Small intestine (tissue), 7 donors: ENCODE measurements at regions not wholly inside any gene's neighbourhood (a gene's known extent, or its start where the extent isn't known, plus 50 kb on each side); places are given as distances from the start of the nearest gene placed in this dataset.

Source experiments
- DNase-seq, 2 donors: peaks; one replicate each; pipeline versions ENCODE4 v3.0.0 to v3.0.0-alpha.2; 2013
- FAIRE-seq: peaks from 2 replicates; lab custom pipeline; 2012; peaks lifted over from hg19 to GRCh38; lab: Jason Lieb, UNC
- H3K27ac ChIP-seq, 3 donors: one replicate each; pipeline ENCODE4 v1.5.1; 2013; ENCODE audit warnings: low read length in 2 of 3, mild to moderate bottlenecking in 2 of 3, control low read depth in 1 of 3, inconsistent platforms in 1 of 3, low read depth in 1 of 3, moderate library complexity in 1 of 3
- H3K27me3 ChIP-seq, 3 donors: one replicate each; pipeline ENCODE4 v1.6.1; 2013; ENCODE audit warnings: low read length in 3 of 3, inconsistent platforms in 1 of 3; ENCODE audit not compliant: control insufficient read depth in 3 of 3, insufficient read depth in 3 of 3
- H3K36me3 ChIP-seq, 3 donors: one replicate each; pipeline ENCODE4 v1.6.1; 2013; ENCODE audit warnings: low read length in 3 of 3, inconsistent platforms in 1 of 3, low read depth in 1 of 3, mild to moderate bottlenecking in 1 of 3, moderate library complexity in 1 of 3; ENCODE audit not compliant: control insufficient read depth in 3 of 3, insufficient read depth in 2 of 3
- H3K4me1 ChIP-seq, 3 donors: one replicate each; pipeline ENCODE4 v1.6.1; 2013; ENCODE audit warnings: low read length in 2 of 3, inconsistent platforms in 1 of 3, low read depth in 1 of 3, mild to moderate bottlenecking in 1 of 3, moderate library complexity in 1 of 3; ENCODE audit not compliant: control insufficient read depth in 3 of 3, insufficient read depth in 2 of 3
- H3K4me3 ChIP-seq, 3 donors: one replicate each; pipeline ENCODE4 v1.5.1; 2013; ENCODE audit warnings: low read length in 3 of 3, control low read depth in 1 of 3, inconsistent platforms in 1 of 3, low read depth in 1 of 3, mild to moderate bottlenecking in 1 of 3, moderate library complexity in 1 of 3
- H3K9me3 ChIP-seq, 2 donors: one replicate each; pipeline ENCODE4 v1.6.1; 2013; ENCODE audit warnings: low read depth in 1 of 2, low read length in 1 of 2; ENCODE audit not compliant: control insufficient read depth in 2 of 2, insufficient read depth in 1 of 2
- WGBS, 3 donors: extraction: QIAGEN DNeasy Blood & Tissue Kit; methylation state at CpG; one replicate each; pipeline ENCODE4 v1.1.7; 2013; 5-methylcytosine and 5-hydroxymethylcytosine counted together
- donor health status: healthy with polysubstance abuse.
- donor health status: control.
- donor health status: control.
- donor health status: Bipolar disorder and iron deficiency.
- donor health status: healthy.

DNA sequence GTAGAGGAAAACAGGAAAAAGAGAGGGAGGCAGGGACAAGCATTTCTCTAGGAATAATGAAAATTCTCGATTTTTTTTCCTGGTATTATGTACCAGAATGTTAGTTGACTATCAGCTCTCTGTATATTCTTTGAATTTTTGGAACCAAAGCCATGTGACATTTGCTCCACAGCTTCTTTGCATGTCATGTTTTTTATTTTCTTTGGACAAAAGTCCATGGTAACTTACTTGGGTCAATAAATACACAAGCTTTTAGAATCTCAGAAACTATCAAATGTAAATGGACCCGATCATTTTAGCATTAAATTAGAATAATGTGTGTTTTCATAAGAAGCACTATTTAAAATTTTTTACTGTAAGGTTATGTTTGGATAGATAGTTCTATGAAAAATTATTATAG is 320.5 kb downstream of the ZIC1 start:
- WGBS, 3 donors: 51 to 59% (median 53%) methylated on average over 2 of the region's 2 CpGs
- H3K27ac ChIP-seq: no peak overlapping the region
- DNase-seq: no peak
- no peaks in the 10 kb centered on the region for H3K4me1 ChIP-seq
- no peak for FAIRE-seq
- no peaks in the 10 kb centered on the region for H3K9me3 ChIP-seq
- H3K4me3 ChIP-seq: no peak overlapping the region
- no peaks in the 10 kb centered on the region for H3K36me3 ChIP-seq
- H3K27me3 ChIP-seq: no peaks in the 10 kb centered on the region

DNA sequence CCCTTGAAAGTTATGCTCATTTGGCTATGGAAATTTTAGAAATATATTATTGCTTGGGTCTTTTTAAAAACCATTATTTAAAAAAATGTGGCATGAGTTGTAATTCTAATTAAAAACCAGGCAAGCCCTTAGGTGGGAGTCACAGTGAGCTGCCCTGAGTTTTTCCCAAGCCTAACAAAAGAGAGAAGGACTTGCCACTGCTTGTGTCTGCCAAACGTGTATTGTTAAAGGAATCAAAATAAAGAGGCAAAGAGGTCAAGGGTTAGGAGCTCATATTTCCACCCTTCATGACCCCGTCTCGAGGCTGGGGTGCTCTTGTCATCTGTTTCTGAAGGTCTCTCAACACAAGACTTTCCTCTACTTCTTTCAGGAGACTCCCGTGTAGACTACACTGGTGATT is 321.1 kb downstream of the ZIC1 start:
- H3K9me3 ChIP-seq: no peaks in the 10 kb centered on the region
- FAIRE-seq (no peak), DNase-seq (no peak)
- no peaks in the 10 kb centered on the region for H3K27me3 ChIP-seq
- no peak overlapping the region for H3K4me3 ChIP-seq
- WGBS, 3 donors: 16 to 47% (median 31%) methylated on average over 4 of the region's 4 CpGs
- H3K36me3 ChIP-seq: no peaks in the 10 kb centered on the region
- no peaks in the 10 kb centered on the region for H3K4me1 ChIP-seq
- no peak overlapping the region for H3K27ac ChIP-seq

DNA sequence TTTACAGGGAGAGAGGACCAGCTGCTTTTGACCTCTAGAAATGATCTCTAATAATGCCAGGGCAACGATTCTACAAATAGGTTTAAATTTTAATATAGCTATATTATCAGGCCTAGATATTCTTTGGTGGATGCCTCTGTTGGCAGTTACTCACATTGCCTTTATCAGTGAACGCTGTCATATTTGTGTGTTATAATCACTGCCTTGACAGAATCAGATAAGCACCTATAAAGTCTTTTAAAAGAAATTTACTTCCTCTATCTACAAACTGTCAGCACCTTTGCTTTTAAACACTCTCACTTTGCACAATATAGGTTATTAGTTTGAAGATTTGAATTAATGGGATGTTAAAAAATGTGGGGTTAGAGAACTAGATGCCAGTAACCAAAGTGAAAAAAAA is 324.1 kb downstream of the ZIC1 start:
- Histone ChIP-seq H3K27me3 (no peaks in the 10 kb centered on the region), H3K36me3 (no peaks in the 10 kb centered on the region), H3K9me3 (no peaks in the 10 kb centered on the region), H3K4me1 (no peaks in the 10 kb centered on the region), H3K27ac (no peak overlapping the region), H3K4me3 (no peak overlapping the region)
- 13 to 43% (median 21%) methylated on average over 2 of the region's 2 CpGs for WGBS, 3 donors
- DNase-seq (no peak), FAIRE-seq (no peak)

DNA sequence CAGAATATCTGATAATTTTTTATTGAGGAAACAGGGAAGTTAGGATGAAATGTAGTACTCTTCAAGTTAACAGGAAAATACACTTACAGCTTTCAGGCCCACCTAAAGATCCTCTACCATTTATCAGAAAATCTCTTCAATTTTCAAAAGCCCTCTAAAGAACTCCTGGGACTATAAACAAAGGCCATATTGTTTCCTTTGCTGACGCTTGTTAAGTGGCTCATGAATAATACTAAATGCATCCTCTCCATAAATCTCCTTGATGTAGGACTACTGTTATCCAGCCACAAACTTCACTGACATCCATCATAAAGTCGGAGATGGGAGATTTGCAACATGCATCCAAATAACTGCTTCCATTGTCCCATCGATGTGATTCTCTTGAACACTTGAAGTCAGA is 326.5 kb downstream of the ZIC1 start:
- Histone ChIP-seq H3K9me3 (no peaks in the 10 kb centered on the region), H3K4me3 (no peak overlapping the region), H3K27me3 (no peaks in the 10 kb centered on the region), H3K4me1 (no peaks in the 10 kb centered on the region), H3K27ac (no peak overlapping the region), H3K36me3 (no peaks in the 10 kb centered on the region)
- DNase-seq: no peak
- 59 to 66% (median 64%) methylated on average over 3 of the region's 3 CpGs for WGBS, 3 donors
- FAIRE-seq: no peak

DNA sequence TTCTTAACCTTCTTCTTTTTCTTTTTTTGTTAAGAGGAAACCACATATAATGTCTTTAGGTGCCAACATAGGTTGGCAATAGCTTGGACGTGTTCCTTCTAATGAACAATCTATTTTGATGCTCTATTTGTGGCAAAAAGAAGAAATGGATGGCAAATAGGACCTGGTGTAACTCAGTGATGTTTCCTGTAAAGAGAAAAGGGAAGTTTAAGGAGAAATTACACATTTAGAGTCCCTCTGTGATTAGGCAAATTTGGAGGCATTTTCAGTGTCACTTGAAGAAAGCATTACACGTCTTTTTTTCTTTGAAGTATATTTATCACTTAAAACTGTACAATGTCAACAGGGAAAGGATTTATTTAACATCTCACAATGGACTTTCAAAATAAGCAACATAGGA is 327.1 kb downstream of the ZIC1 start:
- Histone ChIP-seq H3K27ac (no peak overlapping the region), H3K4me1 (no peaks in the 10 kb centered on the region), H3K9me3 (no peaks in the 10 kb centered on the region), H3K36me3 (no peaks in the 10 kb centered on the region), H3K4me3 (no peak overlapping the region), H3K27me3 (no peaks in the 10 kb centered on the region)
- FAIRE-seq (no peak), DNase-seq (no peak)
- WGBS, 3 donors: 44 to 68% (median 56%) methylated on average over 2 of the region's 2 CpGs

DNA sequence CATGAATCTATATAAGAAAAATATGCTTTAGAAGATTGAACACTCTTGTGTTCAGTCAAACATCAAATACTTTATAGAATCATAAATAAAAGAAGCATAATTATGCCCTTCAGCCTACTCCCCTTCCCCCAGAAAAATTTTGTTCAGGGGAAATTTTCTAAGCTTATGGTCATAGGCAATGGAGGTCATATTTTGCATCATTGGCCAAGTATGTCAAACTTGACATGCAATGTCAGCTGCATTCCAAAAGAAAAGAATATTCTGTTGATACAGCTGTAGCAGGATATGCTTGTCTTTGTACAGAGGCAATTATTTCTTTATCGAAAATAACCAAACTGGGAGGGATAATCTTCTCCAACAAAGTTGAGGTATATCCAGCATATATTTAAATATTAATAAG is 328.2 kb downstream of the ZIC1 start:
- H3K27me3 ChIP-seq: no peaks in the 10 kb centered on the region
- H3K4me1 ChIP-seq: no peaks in the 10 kb centered on the region
- FAIRE-seq (no peak), DNase-seq (no peak)
- H3K27ac ChIP-seq: no peak overlapping the region
- no peak overlapping the region for H3K4me3 ChIP-seq
- no peaks in the 10 kb centered on the region for H3K36me3 ChIP-seq
- WGBS, 3 donors: 80 to 85% (median 84%) methylated on average over 1 of the region's 1 CpG
- no peaks in the 10 kb centered on the region for H3K9me3 ChIP-seq

DNA sequence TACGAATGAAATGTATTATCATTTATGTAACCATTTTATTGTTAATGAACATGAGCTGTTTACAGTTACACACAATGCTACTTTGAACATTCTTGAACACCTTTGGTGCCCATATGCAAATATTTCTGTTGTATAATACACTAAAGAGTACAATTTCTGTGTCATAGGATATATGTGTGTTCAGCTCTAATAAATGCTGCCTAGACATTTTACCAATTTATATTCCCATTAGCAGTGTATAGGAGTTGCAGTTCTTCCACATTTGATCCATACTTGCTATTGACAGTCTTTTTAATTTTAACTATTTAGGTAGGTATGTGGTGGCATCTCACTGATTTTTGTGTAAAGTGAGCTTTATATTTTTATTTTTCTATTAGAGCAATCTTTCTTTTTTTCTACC is 331.8 kb downstream of the ZIC1 start:
- WGBS, 3 donors: 80 to 89% (median 84%) methylated on average over 1 of the region's 1 CpG
- Histone ChIP-seq H3K4me1 (no peaks in the 10 kb centered on the region), H3K4me3 (no peak overlapping the region), H3K27ac (no peak overlapping the region), H3K27me3 (no peaks in the 10 kb centered on the region), H3K9me3 (no peaks in the 10 kb centered on the region), H3K36me3 (no peaks in the 10 kb centered on the region)
- DNase-seq: no peak
- no peak for FAIRE-seq

DNA sequence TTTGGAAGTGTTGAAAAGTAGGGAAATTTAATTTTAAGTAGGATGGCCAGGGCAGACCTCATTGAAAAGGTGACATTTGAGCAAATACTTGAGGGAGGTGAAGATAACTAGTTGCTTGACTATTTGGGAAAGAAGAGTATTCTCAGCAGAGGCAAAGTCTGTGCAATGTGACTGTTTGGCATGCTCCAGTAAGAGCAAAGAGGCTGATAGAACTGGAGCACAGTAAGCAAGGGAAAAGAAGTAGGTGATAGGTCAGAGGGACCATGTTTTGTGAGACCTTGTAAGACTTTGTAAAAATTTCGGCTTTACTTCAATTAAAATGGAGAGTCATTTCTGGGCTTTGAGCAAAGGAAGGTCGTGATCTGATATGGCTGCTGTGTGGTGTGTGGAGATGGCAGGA is 335.8 kb downstream of the ZIC1 start:
- FAIRE-seq (no peak), DNase-seq (no peak)
- H3K36me3 ChIP-seq: no peaks in the 10 kb centered on the region
- no peak overlapping the region for H3K4me3 ChIP-seq
- 29 to 73% (median 42%) methylated on average over 2 of the region's 2 CpGs for WGBS, 3 donors
- no peaks in the 10 kb centered on the region for H3K27me3 ChIP-seq
- H3K27ac ChIP-seq: no peak overlapping the region
- H3K4me1 ChIP-seq: no peaks in the 10 kb centered on the region
- H3K9me3 ChIP-seq: no peaks in the 10 kb centered on the region

DNA sequence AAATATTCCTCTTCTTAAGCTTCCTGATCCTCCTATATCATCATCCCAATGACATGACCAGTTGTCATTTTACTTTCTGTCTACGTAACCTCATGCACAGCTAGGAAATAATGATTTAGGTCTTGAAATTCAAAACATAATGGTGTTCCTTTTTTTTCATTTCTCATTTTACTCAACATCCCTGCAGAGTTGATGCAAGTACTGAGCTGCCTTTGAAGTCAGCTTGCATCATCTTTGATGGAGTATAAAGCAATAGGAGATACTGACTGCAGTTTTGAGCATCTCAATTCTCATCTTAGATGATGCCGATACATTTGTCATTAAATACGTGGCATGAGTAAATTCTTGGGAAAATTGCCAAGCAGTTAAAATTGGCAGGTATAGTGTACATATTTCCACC is 346.1 kb downstream of the ZIC1 start:
- Histone ChIP-seq H3K27me3 (no peaks in the 10 kb centered on the region), H3K4me1 (no peaks in the 10 kb centered on the region), H3K27ac (no peak overlapping the region), H3K9me3 (no peaks in the 10 kb centered on the region), H3K36me3 (no peaks in the 10 kb centered on the region), H3K4me3 (no peak overlapping the region)
- no peak for DNase-seq
- WGBS, 3 donors: 88 to 93% (median 88%) methylated on average over 3 of the region's 3 CpGs
- no peak for FAIRE-seq
